ENCODE measurements at regions not wholly inside any gene's neighbourhood (a gene's known extent, or its start where the extent isn't known, plus 50 kb on each side); places are given as distances from the start of the nearest gene placed in this dataset.

- FAIRE-seq: no peak
- no peak for TF ChIP-seq POLR2A (IDR thresholded peaks at IDR 0.05; ENCODE audit: low read depth, low read length)
- no peak for DNase-seq (ENCODE audit: insufficient read length, low spot score)
Observed at GRCh38 chr3:160154596-160154995, 70.6 kb upstream of the C3orf80 start.

GRCh38 chr3:160157321-160157720 lies 67.9 kb upstream of the C3orf80 start:
- no peak for FAIRE-seq

GRCh38 chr3:160159341-160159740 lies 65.9 kb upstream of the C3orf80 start:
- TF ChIP-seq POLR2A (IDR thresholded peaks at IDR 0.05; ENCODE audit: low read depth, low read length): no peak
- FAIRE-seq: no peak
- no peak for DNase-seq (ENCODE audit: insufficient read length, low spot score)

More at GRCh38 chr3:160157321-160157720, 67.9 kb upstream of the C3orf80 start:
- DNase-seq (ENCODE audit: insufficient read length, low spot score): no peak
- TF ChIP-seq POLR2A (IDR thresholded peaks at IDR 0.05; ENCODE audit: low read depth, low read length): no peak

GRCh38 chr3:160159806-160160205 lies 65.4 kb upstream of the C3orf80 start:
- FAIRE-seq (no peak), DNase-seq (ENCODE audit: insufficient read length, low spot score) (no peak)
- TF ChIP-seq POLR2A (IDR thresholded peaks at IDR 0.05; ENCODE audit: low read depth, low read length): no peak

- TF ChIP-seq POLR2A (IDR thresholded peaks at IDR 0.05; ENCODE audit: low read depth, low read length): no peak
- no peak for DNase-seq (ENCODE audit: insufficient read length, low spot score)
- FAIRE-seq: no peak
Observed at GRCh38 chr3:160161921-160162320, 63.3 kb upstream of the C3orf80 start.

- FAIRE-seq (no peak), DNase-seq (ENCODE audit: insufficient read length, low spot score) (no peak)
- TF ChIP-seq POLR2A (IDR thresholded peaks at IDR 0.05; ENCODE audit: low read depth, low read length): no peak
Observed at GRCh38 chr3:160162440-160162839, 62.8 kb upstream of the C3orf80 start.

GRCh38 chr3:160163229-160163878 lies 61.9 kb upstream of the C3orf80 start:
- DNase-seq (ENCODE audit: insufficient read length, low spot score): no peak
- FAIRE-seq: no peak
- no peak for TF ChIP-seq POLR2A (IDR thresholded peaks at IDR 0.05; ENCODE audit: low read depth, low read length)

- no peak for TF ChIP-seq POLR2A (IDR thresholded peaks at IDR 0.05; ENCODE audit: low read depth, low read length)
- no peak for DNase-seq (ENCODE audit: insufficient read length, low spot score)
- FAIRE-seq: no peak
Observed at GRCh38 chr3:160168246-160168645, 57.0 kb upstream of the C3orf80 start.

- TF ChIP-seq POLR2A (IDR thresholded peaks at IDR 0.05; ENCODE audit: low read depth, low read length): no peak
- FAIRE-seq: peak; percentile 58
- DNase-seq (ENCODE audit: insufficient read length, low spot score): peak; percentile 66
Observed at GRCh38 chr3:160169139-160169976, 55.9 kb upstream of the C3orf80 start.

- DNase-seq (ENCODE audit: insufficient read length, low spot score) (no peak), FAIRE-seq (no peak)
- no peak for TF ChIP-seq POLR2A (IDR thresholded peaks at IDR 0.05; ENCODE audit: low read depth, low read length)
Observed at GRCh38 chr3:160170409-160171370, 54.5 kb upstream of the C3orf80 start.

- DNase-seq (ENCODE audit: insufficient read length, low spot score) (no peak), FAIRE-seq (no peak)
- no peak for TF ChIP-seq POLR2A (IDR thresholded peaks at IDR 0.05; ENCODE audit: low read depth, low read length)
Observed at GRCh38 chr3:160171813-160172212, 53.4 kb upstream of the C3orf80 start.

GRCh38 chr3:160174621-160175020 lies 50.6 kb upstream of the C3orf80 start:
- DNase-seq (ENCODE audit: insufficient read length, low spot score): no peak
- FAIRE-seq: no peak
- no peak for TF ChIP-seq POLR2A (IDR thresholded peaks at IDR 0.05; ENCODE audit: low read depth, low read length)
